NT2/D1 (cell line): ENCODE measurements at regions not wholly inside any gene's neighbourhood (a gene's known extent, or its start where the extent isn't known, plus 50 kb on each side); places are given as distances from the start of the nearest gene placed in this dataset.

ENCODE experiments used
- SUZ12 ChIP-seq: IDR thresholded peaks from 2 replicates; pipeline ENCODE4 v1.6.1; 2011; ENCODE audit not compliant: insufficient read length, insufficient read depth; ENCODE audit errors: extremely low read depth
- YY1 ChIP-seq: IDR thresholded peaks from 2 replicates; pipeline ENCODE4 v1.6.1; 2011; ENCODE audit not compliant: insufficient read length, insufficient read depth
- ZNF274 ChIP-seq: IDR thresholded peaks from 2 replicates; pipeline ENCODE4 v1.6.1; 2011; ENCODE audit warnings: mild to moderate bottlenecking, low read depth, low read length

GRCh38 chr13:111855786-111856185 lies 211.2 kb upstream of the SOX1 start:
- TF ChIP-seq ZNF274: no peak
- no peak for TF ChIP-seq SUZ12
- TF ChIP-seq YY1: no peak
